ENCODE measurements at regions not wholly inside any gene's neighbourhood (a gene's known extent, or its start where the extent isn't known, plus 50 kb on each side); places are given as distances from the start of the nearest gene placed in this dataset.

- TF ChIP-seq CTCF (IDR thresholded peaks at IDR 0.05 in 4 of 5, conservative IDR thresholded peaks at IDR 0.05 in 1 of 5) (no peak), POLR2A (IDR thresholded peaks at IDR 0.05) (no peak)
These were observed 318.5 kb downstream of the ZNF621 start for GRCh38 chr3:40843208-40843624.
